Gastroesophageal sphincter (tissue), 3 donors: ENCODE measurements at regions not wholly inside any gene's neighbourhood (a gene's known extent, or its start where the extent isn't known, plus 50 kb on each side); places are given as distances from the start of the nearest gene placed in this dataset.

Experiments used
- CTCF ChIP-seq, 4 experiments: fragments of 200-600 bp in 2 of 4; fragments of 450-650 bp in 2 of 4; sonication (generic) in 1 of 4; IDR thresholded peaks; one replicate each; pipeline ENCODE4 v1.5.1; 2017 to 2019; ENCODE audit warnings: antibody characterized with exemption in 4 of 4, mild to moderate bottlenecking in 2 of 4, moderate library complexity in 2 of 4
- EP300 ChIP-seq: sonication (generic); formaldehyde crosslinking; IDR thresholded peaks from one replicate; pipeline ENCODE4 v1.6.1; 2017; ENCODE audit warnings: antibody characterized with exemption, mild to moderate bottlenecking
- POLR2A ChIP-seq, 2 donors: fragments of 450-650 bp; IDR thresholded peaks; one replicate each; pipeline ENCODE4 v1.6.1; 2017; ENCODE audit warnings: antibody characterized with exemption in 2 of 2, mild to moderate bottlenecking in 2 of 2, moderate library complexity in 1 of 2
- POLR2AphosphoS5 ChIP-seq: sonication (generic); formaldehyde crosslinking; IDR thresholded peaks from one replicate; pipeline ENCODE4 v1.6.1; 2017; ENCODE audit warnings: antibody characterized with exemption

GRCh38 chr9:108374626-108375025 is 481.2 kb downstream of the ACTL7B start:
- no peak for TF ChIP-seq POLR2A (IDR thresholded peaks at IDR 0.05)
- no peak for TF ChIP-seq CTCF (IDR thresholded peaks at IDR 0.05)
- TF ChIP-seq POLR2AphosphoS5: no peak
- no peak for TF ChIP-seq EP300
